Astrocyte (in vitro differentiated cells and primary cell): ENCODE measurements at regions not wholly inside any gene's neighbourhood (a gene's known extent, or its start where the extent isn't known, plus 50 kb on each side); places are given as distances from the start of the nearest gene placed in this dataset.

Source experiments
- DNase-seq: peaks from one replicate; pipeline ENCODE4 v3.0.0-alpha.2; 2010; ENCODE audit warnings: low read depth
- FAIRE-seq: peaks from 2 replicates; lab custom pipeline; 2011; peaks lifted over from hg19 to GRCh38; lab: Jason Lieb, UNC
- H2AFZ ChIP-seq: 2 replicates; pipeline ENCODE4 v1.6.0; 2012; ENCODE audit warnings: low read depth, low read length, inconsistent platforms
- H3K27ac ChIP-seq: 2 replicates; pipeline ENCODE4 v1.5.1; 2011; ENCODE audit warnings: low read depth, low read length, inconsistent platforms
- H3K27me3 ChIP-seq: 2 replicates; pipeline ENCODE4 v1.6.0; 2011; ENCODE audit warnings: low read length, inconsistent platforms; ENCODE audit not compliant: insufficient read depth
- H3K36me3 ChIP-seq: 2 replicates; pipeline ENCODE4 v1.5.1; 2011; ENCODE audit warnings: low read length, inconsistent platforms; ENCODE audit not compliant: insufficient read depth
- H3K4me1 ChIP-seq: 2 replicates; pipeline ENCODE4 v1.5.1; 2011; ENCODE audit warnings: low read length, inconsistent platforms; ENCODE audit not compliant: insufficient read depth
- H3K4me2 ChIP-seq: 2 replicates; pipeline ENCODE4 v1.6.0; 2012; ENCODE audit warnings: low read length, inconsistent platforms
- H3K4me3 ChIP-seq: 2 replicates; pipeline ENCODE4 v1.5.1; 2011; ENCODE audit warnings: low read depth, mild to moderate bottlenecking, low read length, inconsistent platforms; ENCODE audit not compliant: insufficient read depth
- H3K79me2 ChIP-seq: 2 replicates; pipeline ENCODE4 v1.6.0; 2012; ENCODE audit warnings: mild to moderate bottlenecking, low read length, inconsistent platforms; ENCODE audit not compliant: insufficient read depth
- H3K9ac ChIP-seq: 2 replicates; pipeline ENCODE4 v1.6.0; 2012; ENCODE audit warnings: mild to moderate bottlenecking, low read length, inconsistent platforms
- H3K9me3 ChIP-seq: 2 replicates; pipeline ENCODE4 v1.5.1; 2012; ENCODE audit warnings: low read depth, mild to moderate bottlenecking, low read length, inconsistent platforms; ENCODE audit not compliant: insufficient read depth
- H4K20me1 ChIP-seq: 2 replicates; pipeline ENCODE4 v1.6.0; 2012; ENCODE audit warnings: low read length, inconsistent platforms; ENCODE audit not compliant: insufficient read depth
- H3K27ac Mint-ChIP-seq: one replicate; pipeline ENCODE4 v1.8.0; 2021; ENCODE audit warnings: mild to moderate bottlenecking, mixed read lengths; ENCODE audit not compliant: unreplicated experiment
- H3K27me3 Mint-ChIP-seq: one replicate; pipeline ENCODE4 v1.8.0; 2021; ENCODE audit warnings: low read depth, mixed read lengths; ENCODE audit not compliant: unreplicated experiment
- H3K36me3 Mint-ChIP-seq: one replicate; pipeline ENCODE4 v1.8.0; 2021; ENCODE audit warnings: low read depth, mixed read lengths; ENCODE audit not compliant: unreplicated experiment
- H3K4me1 Mint-ChIP-seq: one replicate; pipeline ENCODE4 v1.8.0; 2021; ENCODE audit warnings: low read depth, mixed read lengths; ENCODE audit not compliant: unreplicated experiment
- H3K4me3 Mint-ChIP-seq: one replicate; pipeline ENCODE4 v1.8.0; 2021; ENCODE audit warnings: mild to moderate bottlenecking, moderate library complexity, mixed read lengths; ENCODE audit not compliant: unreplicated experiment
- H3K9me3 Mint-ChIP-seq: one replicate; pipeline ENCODE4 v1.8.0; 2021; ENCODE audit warnings: mild to moderate bottlenecking, mixed read lengths; ENCODE audit not compliant: unreplicated experiment
- CTCF ChIP-seq: IDR thresholded peaks from 2 replicates; pipeline ENCODE4 v1.5.1; 2011; ENCODE audit warnings: low read depth, mild to moderate bottlenecking, inconsistent platforms, low read length, moderate library complexity; ENCODE audit not compliant: insufficient read depth
- EZH2 ChIP-seq: IDR thresholded peaks from 2 replicates; pipeline ENCODE4 v1.6.1; 2012; ENCODE audit warnings: mild to moderate bottlenecking, low read length, inconsistent platforms; ENCODE audit not compliant: insufficient read depth

- H3K36me3 Mint-ChIP-seq, result peaks cover 4% of the 10 kb centered on the region
- FAIRE-seq, result no peak
Measured at GRCh38 chr17:79509008-79509407, 101.8 kb downstream of the RBFOX3 start.

DNA sequence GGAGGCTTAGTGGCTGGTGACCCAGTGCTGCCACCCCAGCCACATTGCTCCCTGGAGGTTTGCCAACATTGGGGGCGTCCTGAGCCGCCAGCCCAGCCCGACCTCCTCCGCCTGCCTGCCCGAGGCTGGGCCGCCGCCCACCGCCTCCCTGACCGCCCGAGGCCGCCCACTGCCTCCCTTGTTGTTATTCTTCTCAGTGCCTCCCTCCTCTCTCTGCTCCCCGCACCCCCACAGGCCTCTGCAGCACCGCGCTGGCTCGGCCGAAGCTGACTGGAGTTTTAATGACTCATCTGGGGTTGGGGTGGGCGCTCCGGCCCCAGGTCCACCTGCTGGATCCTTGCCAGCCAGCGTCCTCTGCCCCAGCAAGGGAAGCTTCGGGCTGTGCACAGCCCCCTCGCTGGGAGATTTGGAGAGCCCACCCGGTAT lies 102.5 kb downstream of the RBFOX3 start:
- H3K9me3 Mint-ChIP-seq, result peaks cover 7% of the 10 kb centered on the region
- TF ChIP-seq EZH2, result no peak
- H3K36me3 ChIP-seq, result no peaks in the 10 kb centered on the region
- peaks cover 4% of the 10 kb centered on the region for H3K9me3 ChIP-seq
- no peak overlapping the region for H3K27ac ChIP-seq
- no peak overlapping the region for H2AFZ ChIP-seq
- H3K4me3 Mint-ChIP-seq, result no peak overlapping the region
- no peak overlapping the region for H3K9ac ChIP-seq
- H3K4me2 ChIP-seq, result no peak overlapping the region
- H4K20me1 ChIP-seq, result no peaks in the 10 kb centered on the region
- H3K4me3 ChIP-seq, result no peak overlapping the region
- peaks cover 4% of the 10 kb centered on the region for H3K36me3 Mint-ChIP-seq
- H3K27ac Mint-ChIP-seq, result no peak overlapping the region
- H3K4me1 ChIP-seq, result no peaks in the 10 kb centered on the region
- H3K27me3 ChIP-seq, result no peaks in the 10 kb centered on the region
- no peak for DNase-seq
- FAIRE-seq, result no peak
- H3K79me2 ChIP-seq, result no peaks in the 10 kb centered on the region
- no peaks in the 10 kb centered on the region for H3K4me1 Mint-ChIP-seq
- peaks cover 33% of the 10 kb centered on the region for H3K27me3 Mint-ChIP-seq

More at GRCh38 chr17:79509008-79509407, 101.8 kb downstream of the RBFOX3 start:
- no peaks in the 10 kb centered on the region for H3K4me1 ChIP-seq
- H3K9ac ChIP-seq, result no peak overlapping the region
- Mint-ChIP-seq H3K27me3 (peaks cover 34% of the 10 kb centered on the region), H3K27ac (no peak overlapping the region), H3K9me3 (peaks cover 7% of the 10 kb centered on the region), H3K4me1 (no peaks in the 10 kb centered on the region), H3K4me3 (no peak overlapping the region)
- TF ChIP-seq CTCF (no peak), EZH2 (no peak)
- no peak overlapping the region for H3K4me3 ChIP-seq
- no peaks in the 10 kb centered on the region for H4K20me1 ChIP-seq
- no peak overlapping the region for H3K4me2 ChIP-seq
- no peak for DNase-seq
- H2AFZ ChIP-seq, result no peak overlapping the region
- no peaks in the 10 kb centered on the region for H3K36me3 ChIP-seq
- no peaks in the 10 kb centered on the region for H3K27me3 ChIP-seq
- no peaks in the 10 kb centered on the region for H3K79me2 ChIP-seq
- peaks cover 6% of the 10 kb centered on the region for H3K9me3 ChIP-seq
- no peak overlapping the region for H3K27ac ChIP-seq

- H3K4me2 ChIP-seq, result no peak overlapping the region
- H4K20me1 ChIP-seq, result no peaks in the 10 kb centered on the region
- Mint-ChIP-seq H3K9me3 (peaks cover 7% of the 10 kb centered on the region), H3K4me3 (no peak overlapping the region), H3K27ac (no peak overlapping the region), H3K27me3 (peaks cover 40% of the 10 kb centered on the region), H3K36me3 (peaks cover 4% of the 10 kb centered on the region), H3K4me1 (no peaks in the 10 kb centered on the region)
- no peak overlapping the region for H3K4me3 ChIP-seq
- H3K4me1 ChIP-seq, result no peaks in the 10 kb centered on the region
- DNase-seq, result no peak
- TF ChIP-seq EZH2 (no peak), CTCF (no peak)
- H3K79me2 ChIP-seq, result no peaks in the 10 kb centered on the region
- H3K27ac ChIP-seq, result no peak overlapping the region
- H3K9me3 ChIP-seq, result no peaks in the 10 kb centered on the region
- no peaks in the 10 kb centered on the region for H3K27me3 ChIP-seq
- no peak for FAIRE-seq
- no peak overlapping the region for H2AFZ ChIP-seq
- H3K36me3 ChIP-seq, result no peaks in the 10 kb centered on the region
- H3K9ac ChIP-seq, result no peak overlapping the region
Measured at GRCh38 chr17:79506955-79507354, 103.9 kb downstream of the RBFOX3 start.
